OCI-LY1 (cell line): ENCODE measurements at regions not wholly inside any gene's neighbourhood (a gene's known extent, or its start where the extent isn't known, plus 50 kb on each side); places are given as distances from the start of the nearest gene placed in this dataset.

Experiments used
- CTCF ChIP-seq: fragments of 200-600 bp; sonication (generic), shearing (Covaris generic); IDR thresholded peaks from 2 replicates; pipeline ENCODE4 v1.5.1; 2017; ENCODE audit warnings: mild to moderate bottlenecking, antibody characterized with exemption, low read length, moderate library complexity, mixed read lengths
- EZH2 ChIP-seq: fragments of 200-600 bp; sonication (generic), shearing (Covaris generic); IDR thresholded peaks from 2 replicates; pipeline ENCODE4 v1.8.0; 2017; ENCODE audit warnings: borderline replicate concordance, mixed run types, mild to moderate bottlenecking, antibody characterized with exemption, low read length, moderate library complexity, mixed read lengths

- no peak for TF ChIP-seq CTCF
- TF ChIP-seq EZH2: no peak
These were observed 225.6 kb upstream of the MMS22L start for GRCh38 chr6:97508646-97509045.
